H1 (cell line): ENCODE measurements at regions not wholly inside any gene's neighbourhood (a gene's known extent, or its start where the extent isn't known, plus 50 kb on each side); places are given as distances from the start of the nearest gene placed in this dataset. TPM values are rescaled to one million over a fixed set of nuclear protein-coding genes. Genes with fewer than 3 reads are reported as not detected.

Experiments
- CTCF ChIA-PET: fragments of 300-600 bp; sonication (Branson Sonifier 250); formaldehyde crosslinking; loops from one replicate; lab custom pipeline; 2021; ENCODE audit not compliant: partially characterized antibody; lab: Charles Lee
- POLR2A ChIA-PET: fragments of 300-600 bp; sonication (Branson Sonifier 250); formaldehyde crosslinking; loops from one replicate; lab custom pipeline; 2021; ENCODE audit warnings: inconsistent platforms; ENCODE audit not compliant: partially characterized antibody; lab: Charles Lee
- DNase-seq, 2 experiments: peaks; one replicate each; pipeline versions ENCODE4 v3.0.0 to v3.0.0-alpha.2; 2010 to 2022; ENCODE audit warnings: low spot score in 2 of 2, low read depth in 1 of 2, mixed read lengths in 1 of 2
- FAIRE-seq: peaks from 2 replicates; lab custom pipeline; 2011; peaks lifted over from hg19 to GRCh38; lab: Jason Lieb, UNC
- H2AFZ ChIP-seq: 2 replicates; pipeline ENCODE4 v1.8.1; 2012; ENCODE audit warnings: low read length, inconsistent platforms
- H2AK5ac ChIP-seq: 2 replicates; pipeline ENCODE4 v1.6.1; 2013; ENCODE audit warnings: low read depth, low read length
- H2BK120ac ChIP-seq: replicated peaks from 2 replicates; pipeline ENCODE3; 2013; ENCODE audit warnings: low read depth, low read length, inconsistent platforms
- H2BK12ac ChIP-seq: 2 replicates; pipeline ENCODE4 v1.6.1; 2013; ENCODE audit warnings: low read depth, low read length
- H2BK15ac ChIP-seq: 2 replicates; pipeline ENCODE4 v1.6.1; 2013; ENCODE audit warnings: low read length
- H2BK20ac ChIP-seq: 2 replicates; pipeline ENCODE4 v1.6.1; 2013; ENCODE audit warnings: low read length
- H2BK5ac ChIP-seq: 2 replicates; pipeline ENCODE4 v1.6.1; 2013; ENCODE audit warnings: low read depth, low read length
- H3K14ac ChIP-seq: 2 replicates; pipeline ENCODE4 v1.6.1; 2013; ENCODE audit warnings: inconsistent platforms; ENCODE audit not compliant: insufficient read length
- H3K18ac ChIP-seq: 2 replicates; pipeline ENCODE4 v1.6.1; 2013; ENCODE audit warnings: low read length; ENCODE audit errors: extremely low read depth
- H3K23ac ChIP-seq: 2 replicates; pipeline ENCODE4 v1.6.1; 2013; ENCODE audit warnings: inconsistent platforms; ENCODE audit not compliant: insufficient read length
- H3K23me2 ChIP-seq: 2 replicates; pipeline ENCODE4 v1.6.1; 2013; ENCODE audit warnings: low read depth, low read length
- H3K27ac ChIP-seq: 2 replicates; pipeline ENCODE4 v1.6.1; 2011; ENCODE audit warnings: low read depth, low read length, inconsistent platforms
- H3K27me3 ChIP-seq, 4 experiments: replicated peaks in 1 of 4; 1 replicate in 1 of 4; 2 replicates in 3 of 4; pipeline versions ENCODE4 v1.6.1 to v1.8.1; 2011 to 2013; ENCODE audit warnings: low read length in 3 of 4, mild to moderate bottlenecking in 3 of 4, inconsistent platforms in 2 of 4, mixed read lengths in 2 of 4, moderate library complexity in 1 of 4; ENCODE audit not compliant: control insufficient read depth in 3 of 4, insufficient read depth in 3 of 4; ENCODE audit errors: extremely low read depth in 1 of 4
- H3K36me3 ChIP-seq, 4 experiments: 2 replicates each; pipeline versions ENCODE4 v1.6.1 to v1.8.1; 2011 to 2013; ENCODE audit warnings: mild to moderate bottlenecking in 4 of 4, low read length in 3 of 4, moderate library complexity in 2 of 4, control low read depth in 1 of 4, inconsistent platforms in 1 of 4; ENCODE audit not compliant: insufficient read depth in 4 of 4, control insufficient read depth in 2 of 4
- H3K4ac ChIP-seq: replicated peaks from 2 replicates; pipeline ENCODE3; 2013; ENCODE audit warnings: low read length, low read depth, mixed read lengths, inconsistent platforms; ENCODE audit not compliant: insufficient read length
- H3K4me1 ChIP-seq, 4 experiments: replicated peaks in 1 of 4; 1 replicate in 1 of 4; 2 replicates in 3 of 4; pipeline versions ENCODE4 v1.6.1 to v1.8.1; 2011 to 2013; ENCODE audit warnings: low read length in 3 of 4, inconsistent platforms in 2 of 4, mixed read lengths in 1 of 4; ENCODE audit not compliant: insufficient read depth in 4 of 4, control insufficient read depth in 3 of 4
- H3K4me2 ChIP-seq, 2 experiments: 2 replicates each; pipeline versions ENCODE4 v1.6.1 to v1.8.1; 2011 to 2013; ENCODE audit warnings: low read depth in 2 of 2, low read length in 2 of 2, control low read depth in 1 of 2, inconsistent platforms in 1 of 2, mild to moderate bottlenecking in 1 of 2; ENCODE audit not compliant: insufficient read depth in 1 of 2
- H3K4me3 ChIP-seq, 4 experiments: fragments of 200-600, 300-600 bp in 1 of 4; sonication (generic), shearing (Covaris generic), sonication (Bioruptor Twin) in 1 of 4; 2 replicates each; pipeline versions ENCODE4 v1.5.1 to v1.8.1; 2011 to 2016; ENCODE audit warnings: low read length in 4 of 4, low read depth in 3 of 4, control low read depth in 2 of 4, inconsistent platforms in 2 of 4, mild to moderate bottlenecking in 2 of 4, mixed read lengths in 1 of 4, moderate library complexity in 1 of 4; ENCODE audit not compliant: insufficient read depth in 2 of 4; ENCODE audit errors: extremely low read depth in 1 of 4
- H3K56ac ChIP-seq: replicated peaks from 2 replicates; pipeline ENCODE3; 2013; ENCODE audit warnings: low read depth, mild to moderate bottlenecking, mixed read lengths, low read length, inconsistent platforms; ENCODE audit not compliant: insufficient read length
- H3K79me1 ChIP-seq: 2 replicates; pipeline ENCODE4 v1.6.1; 2013; ENCODE audit warnings: low read depth, low read length, control low read depth
- H3K79me2 ChIP-seq, 2 experiments: 2 replicates each; pipeline versions ENCODE4 v1.6.1 to v1.8.1; 2012 to 2013; ENCODE audit warnings: low read length in 2 of 2, mild to moderate bottlenecking in 2 of 2, inconsistent platforms in 1 of 2; ENCODE audit not compliant: insufficient read depth in 2 of 2, control insufficient read depth in 1 of 2
- H3K9ac ChIP-seq, 4 experiments: replicated peaks in 1 of 4; 1 replicate in 1 of 4; 2 replicates in 3 of 4; pipeline versions ENCODE4 v1.6.1 to v1.8.1; 2011 to 2013; ENCODE audit warnings: low read depth in 3 of 4, low read length in 3 of 4, control low read depth in 2 of 4, mild to moderate bottlenecking in 2 of 4, moderate library complexity in 2 of 4, inconsistent platforms in 1 of 4; ENCODE audit errors: extremely low read depth in 1 of 4
- H3K9me3 ChIP-seq, 2 experiments: 2 replicates each; pipeline versions ENCODE4 v1.6.1 to v1.8.1; 2012 to 2013; ENCODE audit warnings: mild to moderate bottlenecking in 2 of 2, moderate library complexity in 2 of 2, control low read depth in 1 of 2, inconsistent platforms in 1 of 2, low read depth in 1 of 2, low read length in 1 of 2, mixed read lengths in 1 of 2; ENCODE audit not compliant: insufficient read depth in 2 of 2
- H4K20me1 ChIP-seq, 2 experiments: replicated peaks in 1 of 2; 2 replicates each; pipeline versions ENCODE3 to v1.8.1; 2011 to 2013; ENCODE audit warnings: inconsistent platforms in 2 of 2, low read length in 2 of 2, mild to moderate bottlenecking in 1 of 2; ENCODE audit not compliant: insufficient read depth in 2 of 2, control insufficient read depth in 1 of 2
- H4K5ac ChIP-seq: 2 replicates; pipeline ENCODE4 v1.6.1; 2013; ENCODE audit warnings: low read length, low read depth, mixed read lengths, inconsistent platforms; ENCODE audit not compliant: insufficient read length
- H4K8ac ChIP-seq: 2 replicates; pipeline ENCODE4 v1.8.0; 2013; ENCODE audit warnings: mild to moderate bottlenecking, moderate library complexity, low read length, inconsistent platforms; ENCODE audit not compliant: insufficient read depth; ENCODE audit errors: extremely low read depth
- H4K91ac ChIP-seq: replicated peaks from 2 replicates; pipeline ENCODE3; 2013; ENCODE audit warnings: low read length, mixed read lengths, inconsistent platforms; ENCODE audit not compliant: insufficient read length
- HDAC2 ChIP-seq, 2 experiments: fragments of 300-600 bp in 1 of 2; sonication (generic) in 1 of 2; IDR thresholded peaks; 2 replicates each; pipeline ENCODE4 v1.6.1; 2011 to 2012; ENCODE audit warnings: low read depth in 2 of 2, low read length in 2 of 2, mild to moderate bottlenecking in 2 of 2, moderate library complexity in 2 of 2, borderline replicate concordance in 1 of 2, inconsistent platforms in 1 of 2
- RFX5 ChIP-seq: IDR thresholded peaks from 2 replicates; pipeline ENCODE4 v1.6.1; 2011; ENCODE audit warnings: low read depth, low read length, improper control_type of control experiment, borderline replicate concordance
- RXRA ChIP-seq: IDR thresholded peaks from 2 replicates; pipeline ENCODE4 v1.6.1; 2011; ENCODE audit warnings: low read depth, mild to moderate bottlenecking, low read length, moderate library complexity; ENCODE audit not compliant: insufficient read depth
- small RNA-seq: library from polyadenylated mRNA; stranded (forward); fragments of <200 nt; extraction: miRNeasy Mini kit (QIAGEN cat#:217004); gene quantifications from one replicate; pipeline ENCODE3, GENCODE V24; 2013; ENCODE audit not compliant: insufficient read depth

GRCh38 chr4:151620066-151620465 lies 140.7 kb downstream of the GATB start:
- Histone ChIP-seq H2BK120ac (no peak overlapping the region), H4K91ac (no peak overlapping the region), H4K5ac (no peak overlapping the region), H3K4ac (no peak overlapping the region), H4K8ac (no peak overlapping the region), H3K4me2 (no peak overlapping the region), H3K4me3 (no peak overlapping the region), H2AK5ac (no peak overlapping the region), H3K79me1 (no peaks in the 10 kb centered on the region), H3K27ac (no peak overlapping the region), H3K23ac (no peak overlapping the region), H3K79me2 (peaks cover 0 to 20% of the 10 kb centered on the region in 2 experiments; a peak in 1 of 4 replicates), H2BK5ac (no peak overlapping the region), H3K4me1 (peaks cover 0 to 16% (median 7%) of the 10 kb centered on the region in 4 experiments; a peak in 4 of 7 replicates), H3K18ac (no peak overlapping the region), H2BK12ac (no peak overlapping the region), H2BK20ac (no peak overlapping the region), H2AFZ (no peak overlapping the region), H3K23me2 (no peaks in the 10 kb centered on the region), H3K36me3 (no peaks in the 10 kb centered on the region), H2BK15ac (no peak overlapping the region), H3K56ac (no peak overlapping the region), H3K27me3 (no peaks in the 10 kb centered on the region), H3K9ac (no peak overlapping the region), H3K14ac (no peak overlapping the region), H4K20me1 (peaks cover 0 to 2% of the 10 kb centered on the region in 2 experiments), H3K9me3 (no peaks in the 10 kb centered on the region)
- FAIRE-seq: no peak
- POLR2A ChIA-PET: interaction anchor here (0.6 kb wide), 1 partner anchor 21 kb away, joined by 3 read pairs; no protein-coding TSS in a partner anchor
- CTCF ChIA-PET: no interaction called here
- DNase-seq: no peak
- TF ChIP-seq RFX5 (no peak), HDAC2 (IDR thresholded peaks at IDR 0.05; ENCODE audit: borderline replicate concordance in 1 of 2, low read depth in 2 of 2, low read length in 2 of 2) (no peak), RXRA (no peak)

Small RNA genes in the stretch of these regions (small RNA-seq; reads per million reads assigned to genes)
- gene RN7SKP35: not detected
